Small intestine (tissue), 7 donors: ENCODE measurements at regions not wholly inside any gene's neighbourhood (a gene's known extent, or its start where the extent isn't known, plus 50 kb on each side); places are given as distances from the start of the nearest gene placed in this dataset.
A peak's percentile ranks its signal among the peaks of the same experiment; 100 is the strongest.

ENCODE experiments used
- DNase-seq, 2 donors: peaks; one replicate each; pipeline versions ENCODE4 v3.0.0 to v3.0.0-alpha.2; 2013
- FAIRE-seq: peaks from 2 replicates; lab custom pipeline; 2012; peaks lifted over from hg19 to GRCh38; lab: Jason Lieb, UNC
- H3K27ac ChIP-seq, 3 donors: one replicate each; pipeline ENCODE4 v1.5.1; 2013; ENCODE audit warnings: low read length in 2 of 3, mild to moderate bottlenecking in 2 of 3, control low read depth in 1 of 3, inconsistent platforms in 1 of 3, low read depth in 1 of 3, moderate library complexity in 1 of 3
- H3K27me3 ChIP-seq, 3 donors: one replicate each; pipeline ENCODE4 v1.6.1; 2013; ENCODE audit warnings: low read length in 3 of 3, inconsistent platforms in 1 of 3; ENCODE audit not compliant: control insufficient read depth in 3 of 3, insufficient read depth in 3 of 3
- H3K36me3 ChIP-seq, 3 donors: one replicate each; pipeline ENCODE4 v1.6.1; 2013; ENCODE audit warnings: low read length in 3 of 3, inconsistent platforms in 1 of 3, low read depth in 1 of 3, mild to moderate bottlenecking in 1 of 3, moderate library complexity in 1 of 3; ENCODE audit not compliant: control insufficient read depth in 3 of 3, insufficient read depth in 2 of 3
- H3K4me1 ChIP-seq, 3 donors: one replicate each; pipeline ENCODE4 v1.6.1; 2013; ENCODE audit warnings: low read length in 2 of 3, inconsistent platforms in 1 of 3, low read depth in 1 of 3, mild to moderate bottlenecking in 1 of 3, moderate library complexity in 1 of 3; ENCODE audit not compliant: control insufficient read depth in 3 of 3, insufficient read depth in 2 of 3
- H3K4me3 ChIP-seq, 3 donors: one replicate each; pipeline ENCODE4 v1.5.1; 2013; ENCODE audit warnings: low read length in 3 of 3, control low read depth in 1 of 3, inconsistent platforms in 1 of 3, low read depth in 1 of 3, mild to moderate bottlenecking in 1 of 3, moderate library complexity in 1 of 3
- H3K9me3 ChIP-seq, 2 donors: one replicate each; pipeline ENCODE4 v1.6.1; 2013; ENCODE audit warnings: low read depth in 1 of 2, low read length in 1 of 2; ENCODE audit not compliant: control insufficient read depth in 2 of 2, insufficient read depth in 1 of 2
- WGBS, 3 donors: extraction: QIAGEN DNeasy Blood & Tissue Kit; methylation state at CpG; one replicate each; pipeline ENCODE4 v1.1.7; 2013; 5-methylcytosine and 5-hydroxymethylcytosine counted together
- donor health status: healthy with polysubstance abuse.
- donor health status: control.
- donor health status: control.
- donor health status: Bipolar disorder and iron deficiency.
- donor health status: healthy.

DNA sequence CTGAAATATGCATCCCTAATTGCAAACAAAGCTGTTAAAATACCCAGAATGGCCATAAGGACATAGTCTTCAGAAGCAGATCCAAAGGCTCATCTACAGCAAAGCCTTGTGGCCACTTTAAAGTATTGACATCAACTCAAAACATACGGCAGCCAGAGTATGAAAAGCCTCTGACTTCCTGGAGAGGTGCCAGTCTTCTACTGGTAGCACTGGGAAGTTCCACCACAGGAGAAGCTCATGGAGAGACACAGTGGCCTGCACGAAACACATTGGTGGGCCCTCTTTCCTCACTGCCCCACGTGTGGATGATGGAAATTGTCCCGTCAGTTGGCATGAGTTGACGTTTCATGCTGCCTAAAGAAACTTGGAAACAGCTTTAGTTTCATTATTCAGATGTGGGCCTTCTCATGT is 202.6 kb upstream of the HEY2 start:
- H3K9me3 ChIP-seq, result no peaks in the 10 kb centered on the region
- 37 to 51% (median 41%) methylated on average over 5 of the region's 5 CpGs for WGBS, 3 donors
- H3K27ac ChIP-seq, result no peak overlapping the region
- peaks cover 0 to 9% (median 0%) of the 10 kb centered on the region in 3 donors for H3K27me3 ChIP-seq
- H3K4me3 ChIP-seq, result no peak overlapping the region
- no peak for FAIRE-seq
- DNase-seq, result peak in 1 of 2 donors; percentile 13
- no peaks in the 10 kb centered on the region for H3K36me3 ChIP-seq
- no peaks in the 10 kb centered on the region for H3K4me1 ChIP-seq

DNA sequence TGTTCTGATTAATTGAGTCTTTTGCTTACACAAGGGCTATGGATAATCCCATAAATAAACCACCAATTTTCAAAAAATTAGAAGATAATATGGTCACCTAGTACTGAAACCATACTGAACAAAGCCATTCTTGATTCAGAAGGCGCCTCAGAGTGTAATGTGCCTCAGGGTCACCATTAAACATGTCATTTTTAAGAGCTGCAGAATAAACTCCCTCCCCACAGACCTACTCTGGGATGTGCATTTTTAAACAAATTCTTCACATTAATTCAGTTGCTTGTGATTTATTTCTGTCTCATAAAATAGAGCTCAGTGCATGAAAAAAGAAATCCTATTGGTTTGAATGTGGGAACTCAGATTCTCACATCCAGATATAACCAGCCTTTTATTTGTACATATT is 202.1 kb upstream of the HEY2 start:
- DNase-seq (no peak), FAIRE-seq (no peak)
- WGBS, 3 donors, result 67 to 83% (median 78%) methylated on average over 1 of the region's 1 CpG
- no peak overlapping the region for H3K4me3 ChIP-seq
- no peaks in the 10 kb centered on the region for H3K9me3 ChIP-seq
- H3K4me1 ChIP-seq, result no peaks in the 10 kb centered on the region
- H3K36me3 ChIP-seq, result no peaks in the 10 kb centered on the region
- H3K27me3 ChIP-seq, result peaks cover 0 to 9% (median 0%) of the 10 kb centered on the region in 3 donors
- H3K27ac ChIP-seq, result no peak overlapping the region

DNA sequence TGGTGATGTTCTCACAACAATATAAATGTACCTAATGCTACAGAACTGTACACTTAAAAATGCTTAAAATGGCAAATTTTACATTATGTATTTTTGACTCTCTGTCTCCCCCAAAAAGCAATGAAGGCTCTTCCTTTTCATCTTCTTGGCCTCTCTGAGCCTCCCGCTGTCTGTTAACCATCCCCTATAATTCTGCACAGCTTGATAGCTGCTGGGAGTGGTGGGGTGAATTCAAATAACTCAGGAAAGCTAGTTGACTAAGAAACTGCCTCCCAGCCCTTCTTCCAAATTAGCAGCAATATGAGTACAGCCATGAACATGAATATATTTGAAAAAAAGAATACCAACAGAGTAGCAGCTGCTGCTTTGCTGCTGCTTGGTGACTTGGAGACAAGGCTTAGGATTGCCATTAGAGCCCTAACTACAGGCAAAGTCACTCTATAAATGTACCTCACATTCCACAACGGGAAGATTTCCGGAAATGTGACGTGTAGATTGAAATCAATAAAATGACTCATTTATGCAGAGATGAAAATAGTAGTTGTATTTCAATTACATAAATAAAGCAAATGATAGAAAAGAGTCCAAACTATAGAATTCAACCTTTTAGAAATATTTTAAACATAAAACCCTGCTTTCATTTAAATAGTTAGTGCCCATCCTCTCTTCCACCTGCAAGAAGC is 200.1 kb upstream of the HEY2 start:
- H3K27me3 ChIP-seq, result peaks cover 0 to 9% (median 0%) of the 10 kb centered on the region in 3 donors
- no peaks in the 10 kb centered on the region for H3K36me3 ChIP-seq
- 55 to 84% (median 57%) methylated on average over 4 of the region's 4 CpGs for WGBS, 3 donors
- DNase-seq, result no peak
- H3K4me1 ChIP-seq, result no peaks in the 10 kb centered on the region
- H3K9me3 ChIP-seq, result no peaks in the 10 kb centered on the region
- no peak overlapping the region for H3K4me3 ChIP-seq
- H3K27ac ChIP-seq, result no peak overlapping the region
- no peak for FAIRE-seq

DNA sequence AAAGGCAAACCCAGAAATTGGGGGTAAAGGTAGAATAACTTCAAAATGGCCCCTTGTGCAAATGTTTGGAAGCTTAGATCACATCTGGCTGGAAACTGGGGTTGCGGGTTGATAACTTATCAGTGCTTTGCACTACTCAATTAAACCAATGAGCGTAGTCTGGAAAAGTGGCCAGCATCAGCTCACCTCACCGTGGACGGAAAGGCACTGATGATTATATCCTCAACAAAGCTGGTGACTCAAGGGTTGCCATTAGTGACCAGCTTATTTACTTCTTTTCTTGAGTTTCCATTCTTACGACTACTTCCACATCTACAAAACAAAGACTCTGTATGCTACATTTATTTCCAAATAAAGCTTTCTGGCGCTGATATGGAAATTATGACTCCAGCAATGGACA is 198.5 kb upstream of the HEY2 start:
- no peak for FAIRE-seq
- H3K27ac ChIP-seq, result no peak overlapping the region
- DNase-seq, result no peak
- H3K27me3 ChIP-seq, result peaks cover 0 to 9% (median 0%) of the 10 kb centered on the region in 3 donors
- WGBS, 3 donors, result 64 to 79% (median 69%) methylated on average over 6 of the region's 6 CpGs
- H3K4me1 ChIP-seq, result no peaks in the 10 kb centered on the region
- no peaks in the 10 kb centered on the region for H3K9me3 ChIP-seq
- no peaks in the 10 kb centered on the region for H3K36me3 ChIP-seq
- no peak overlapping the region for H3K4me3 ChIP-seq

DNA sequence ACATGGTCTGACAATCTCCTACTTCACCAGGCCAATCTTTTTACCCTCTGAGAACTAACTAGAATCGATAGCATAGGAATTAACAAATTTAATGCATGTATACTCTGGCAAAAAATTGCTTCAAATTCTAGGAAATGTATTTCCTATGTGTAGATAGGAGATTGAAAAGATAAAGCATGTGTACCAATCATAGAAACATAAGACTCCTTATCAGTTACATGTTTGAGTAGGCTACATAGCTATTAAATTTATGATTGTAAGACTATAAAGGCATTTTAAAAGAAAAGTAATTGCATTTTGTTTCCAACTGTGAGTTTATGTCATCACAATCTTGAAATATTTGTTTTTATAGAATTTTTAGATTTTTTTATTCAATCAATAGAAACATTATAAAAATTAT is 196.6 kb upstream of the HEY2 start:
- Histone ChIP-seq H3K27me3 (peaks cover 0 to 12% (median 0%) of the 10 kb centered on the region in 3 donors), H3K4me1 (no peaks in the 10 kb centered on the region), H3K27ac (no peak overlapping the region), H3K4me3 (no peak overlapping the region), H3K36me3 (no peaks in the 10 kb centered on the region), H3K9me3 (no peaks in the 10 kb centered on the region)
- no peak for DNase-seq
- WGBS, 3 donors, result 40 to 78% (median 56%) methylated on average over 1 of the region's 1 CpG
- FAIRE-seq, result no peak

DNA sequence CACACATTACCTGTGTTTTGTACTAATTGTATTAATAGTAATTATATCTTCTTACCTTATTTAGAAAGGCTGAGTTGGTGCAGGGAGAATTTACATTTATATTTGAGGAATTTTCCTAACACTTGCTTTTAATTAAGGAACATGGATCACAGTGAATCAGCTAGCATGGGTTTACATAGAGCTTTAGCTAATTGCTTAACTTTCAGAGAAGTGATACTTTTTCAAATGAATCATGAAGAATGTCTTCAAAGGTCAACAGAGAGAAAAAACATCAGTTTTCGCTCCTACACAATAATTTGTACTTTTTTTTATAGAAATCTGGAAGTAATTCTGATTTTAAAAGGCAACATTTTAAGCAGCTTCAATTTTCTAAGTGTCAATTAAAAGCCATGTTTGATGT is 195.0 kb upstream of the HEY2 start:
- FAIRE-seq (no peak), DNase-seq (no peak)
- Histone ChIP-seq H3K9me3 (no peaks in the 10 kb centered on the region), H3K4me1 (no peaks in the 10 kb centered on the region), H3K36me3 (no peaks in the 10 kb centered on the region), H3K4me3 (no peak overlapping the region), H3K27ac (no peak overlapping the region), H3K27me3 (peaks cover 0 to 24% (median 0%) of the 10 kb centered on the region in 3 donors)
- 41 to 79% (median 50%) methylated on average over 1 of the region's 1 CpG for WGBS, 3 donors

DNA sequence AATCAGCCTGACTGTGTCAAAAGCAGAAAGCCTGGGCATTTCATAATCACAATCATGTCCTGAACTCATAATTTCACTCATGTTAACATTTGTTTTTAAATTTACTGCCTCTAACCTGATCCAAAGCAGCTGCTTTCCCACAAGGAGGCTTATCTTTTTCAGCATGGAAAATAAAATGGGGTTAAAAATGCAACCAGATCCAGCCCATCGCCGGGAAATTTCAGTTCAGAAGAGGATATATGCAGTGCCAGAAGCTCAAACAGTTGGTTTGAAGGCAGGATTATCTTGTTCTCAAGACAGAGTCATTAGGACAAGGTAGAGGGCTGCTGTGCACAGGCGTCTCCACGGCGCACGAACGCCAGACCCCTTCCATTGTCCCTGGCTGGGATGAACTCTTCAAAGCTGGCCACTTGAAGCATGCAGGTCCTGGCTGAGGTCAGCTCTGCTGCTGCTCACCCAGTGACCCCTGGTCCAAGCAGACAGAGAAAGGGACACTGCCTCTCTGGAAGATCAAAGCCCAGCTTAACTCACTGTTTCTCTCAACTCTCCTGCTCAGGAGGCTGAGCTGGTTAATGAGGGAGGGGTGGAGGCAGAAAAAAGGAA is 191.1 kb upstream of the HEY2 start:
- peaks cover 0 to 14% (median 0%) of the 10 kb centered on the region in 3 donors for H3K27me3 ChIP-seq
- no peak overlapping the region for H3K27ac ChIP-seq
- H3K36me3 ChIP-seq, result no peaks in the 10 kb centered on the region
- no peak overlapping the region for H3K4me3 ChIP-seq
- no peak for FAIRE-seq
- H3K4me1 ChIP-seq, result no peaks in the 10 kb centered on the region
- DNase-seq, result no peak
- WGBS, 3 donors, result 45 to 56% (median 46%) methylated on average over 7 of the region's 7 CpGs
- H3K9me3 ChIP-seq, result no peaks in the 10 kb centered on the region

DNA sequence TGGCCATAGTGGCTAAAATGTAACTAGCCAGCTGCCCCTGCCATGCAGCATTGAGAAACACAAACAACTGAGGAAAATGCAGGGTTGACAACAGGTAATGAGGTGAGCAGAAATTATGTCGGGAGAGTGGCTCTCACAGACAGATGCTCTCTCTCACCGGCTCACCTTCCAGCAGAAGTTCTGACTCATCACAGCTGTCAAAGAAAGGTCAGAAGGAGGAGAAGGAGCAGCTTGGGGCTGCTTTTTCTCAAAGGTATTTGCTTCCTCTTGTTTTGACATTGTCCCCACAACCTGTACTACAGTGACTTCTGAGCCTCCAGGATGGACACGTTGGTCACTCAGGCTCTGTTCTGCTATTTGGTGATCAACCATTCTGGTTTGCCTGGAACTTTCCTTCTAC is 190.5 kb upstream of the HEY2 start:
- no peak for DNase-seq
- Histone ChIP-seq H3K27ac (no peak overlapping the region), H3K4me3 (no peak overlapping the region), H3K9me3 (no peaks in the 10 kb centered on the region), H3K36me3 (no peaks in the 10 kb centered on the region), H3K4me1 (no peaks in the 10 kb centered on the region), H3K27me3 (peaks cover 0 to 14% (median 0%) of the 10 kb centered on the region in 3 donors)
- 41 to 51% (median 44%) methylated on average over 3 of the region's 3 CpGs for WGBS, 3 donors
- no peak for FAIRE-seq
